HepG2 (cell line): ENCODE measurements at regions not wholly inside any gene's neighbourhood (a gene's known extent, or its start where the extent isn't known, plus 50 kb on each side); places are given as distances from the start of the nearest gene placed in this dataset.

ENCODE experiments used
- ATAC-seq: fragments of 200-7000 bp; cut with Tn5 transposase; 3 replicates; pipeline ENCODE4 v1.9.1; 2020; ENCODE audit warnings: mild to moderate bottlenecking, moderate library complexity
- BruUV-seq: library from RNA; stranded (reverse); fragments of 400-500 nt; replicated peaks from 2 replicates; lab custom pipeline; 2021; lab: Mats Ljungman, UMichigan
- CTCF ChIA-PET: fragments of 300-600 bp; formaldehyde crosslinking; extraction: SDS; loops from one replicate; lab custom pipeline; 2021; ENCODE audit warnings: low total read pairs, inconsistent platforms, low intra/inter-chr PET ratio; lab: Yijun Ruan, JAX
- POLR2A ChIA-PET: fragments of 350-600 bp; sonication (Branson Sonifier 250); formaldehyde crosslinking; loops from one replicate; lab custom pipeline; 2020; ENCODE audit warnings: antibody characterized with exemption, inconsistent platforms; lab: Yijun Ruan, JAX
- DNase-seq: peaks from one replicate; pipeline ENCODE4 v3.0.0-alpha.2; 2015; ENCODE audit warnings: low spot score
- FAIRE-seq: peaks from 3 replicates; lab custom pipeline; 2011; peaks lifted over from hg19 to GRCh38; lab: Jason Lieb, UNC
- H2AFZ ChIP-seq: one replicate; pipeline ENCODE4 v1.6.1; 2011; ENCODE audit warnings: low read length, inconsistent platforms
- H3K27ac ChIP-seq: fragments of 300-600 bp; 3 replicates; pipeline ENCODE4 v1.8.0; 2011; ENCODE audit warnings: mixed run types, mild to moderate bottlenecking, mixed read lengths, low read length, inconsistent platforms; ENCODE audit not compliant: insufficient read depth; ENCODE audit errors: extremely low read length
- H3K27me3 ChIP-seq, 2 experiments: fragments of 200-600 bp in 1 of 2; 2 replicates in 1 of 2; 3 replicates in 1 of 2; pipeline versions ENCODE4 v1.6.0 to v1.8.0; 2011; ENCODE audit warnings: low read length in 2 of 2, mild to moderate bottlenecking in 2 of 2, moderate library complexity in 2 of 2, inconsistent platforms in 1 of 2; ENCODE audit not compliant: insufficient read depth in 2 of 2, control insufficient read depth in 1 of 2
- H3K36me3 ChIP-seq, 2 experiments: fragments of 200-600 bp in 1 of 2; replicated peaks in 1 of 2; 2 replicates in 1 of 2; 3 replicates in 1 of 2; pipeline versions ENCODE4 v1.5.1 to v1.8.0; 2011; ENCODE audit warnings: low read length in 2 of 2, inconsistent platforms in 1 of 2; ENCODE audit not compliant: insufficient read depth in 2 of 2, control insufficient read depth in 1 of 2
- H3K4me1 ChIP-seq: 2 replicates; pipeline ENCODE4 v1.5.1; 2012; ENCODE audit warnings: low read length, inconsistent platforms; ENCODE audit not compliant: insufficient read depth
- H3K4me2 ChIP-seq: 2 replicates; pipeline ENCODE4 v1.6.0; 2011; ENCODE audit warnings: low read depth, low read length, inconsistent platforms
- H3K4me3 ChIP-seq, 3 experiments: fragments of 200-600 bp in 1 of 3; sonication (generic), shearing (Covaris generic) in 1 of 3; replicated peaks in 1 of 3; 2 replicates each; pipeline ENCODE4 v1.5.1; 2011 to 2016; ENCODE audit warnings: low read length in 3 of 3, inconsistent platforms in 2 of 3, low read depth in 2 of 3, mild to moderate bottlenecking in 2 of 3, control low read depth in 1 of 3, mixed read lengths in 1 of 3; ENCODE audit not compliant: insufficient read depth in 1 of 3
- H3K79me2 ChIP-seq: one replicate; pipeline ENCODE4 v1.6.1; 2011; ENCODE audit warnings: low read length, inconsistent platforms; ENCODE audit not compliant: insufficient read depth
- H3K9ac ChIP-seq: 2 replicates; pipeline ENCODE4 v1.6.0; 2011; ENCODE audit warnings: mild to moderate bottlenecking, low read depth, low read length, inconsistent platforms; ENCODE audit not compliant: insufficient read depth
- H3K9me3 ChIP-seq: 2 replicates; pipeline ENCODE4 v1.5.1; 2012; ENCODE audit warnings: mild to moderate bottlenecking, low read length
- H4K20me1 ChIP-seq: 2 replicates; pipeline ENCODE4 v1.6.0; 2011; ENCODE audit warnings: inconsistent platforms, mild to moderate bottlenecking, low read length, moderate library complexity; ENCODE audit not compliant: insufficient read depth
- LCORL ChIP-seq, 2 experiments: fragments of 450-650 bp in 1 of 2; sonication (generic) in 1 of 2; formaldehyde crosslinking in 1 of 2; IDR thresholded peaks; 2 replicates each; pipeline versions ENCODE4 v1.5.0 to v1.6.1; 2017 to 2020; ENCODE audit warnings: antibody characterized with exemption in 1 of 2, missing genetic modification reagents in 1 of 2
- NFATC3 ChIP-seq: sonication (generic); formaldehyde crosslinking; IDR thresholded peaks from 2 replicates; pipeline ENCODE4 v1.5.1; 2020; ENCODE audit warnings: mild to moderate bottlenecking, missing genetic modification reagents
- TEAD2 ChIP-seq: sonication (generic); formaldehyde crosslinking; IDR thresholded peaks from 2 replicates; pipeline ENCODE4 v1.9.0; 2021; ENCODE audit warnings: missing genetic modification reagents
- YY1 ChIP-seq: IDR thresholded peaks from 2 replicates; pipeline ENCODE4 v1.6.1; 2011; ENCODE audit warnings: low read length, low read depth, moderate library complexity, mild to moderate bottlenecking; ENCODE audit not compliant: insufficient read depth, insufficient replicate concordance
- ZNF143 ChIP-seq: sonication (generic); formaldehyde crosslinking; IDR thresholded peaks from 2 replicates; pipeline ENCODE4 v1.4.0; 2020; ENCODE audit warnings: missing genetic modification reagents
- ZNF282 ChIP-seq: fragments of 450-650 bp; IDR thresholded peaks from 2 replicates; pipeline ENCODE4 v1.6.1; 2018; ENCODE audit not compliant: partially characterized antibody
- ZNF720 ChIP-seq: sonication (generic); formaldehyde crosslinking; IDR thresholded peaks from 2 replicates; pipeline ENCODE4 v1.4.0; 2020; ENCODE audit warnings: missing genetic modification reagents
- WGBS: methylation state at CpG from one replicate; pipeline ENCODE4 v1.1.6; 2017; ENCODE audit warnings: low lambda C conversion rate; 5-methylcytosine and 5-hydroxymethylcytosine counted together
- in situ Hi-C: cut with HindIII; loops from 2 replicates; pipeline ENCODE4 v1.10.0; 2017; ENCODE audit warnings: low pct_unique_long_range_greater_than_20kb; ENCODE audit not compliant: extremely low pct_ligation_motif_present
- intact Hi-C: fragments of 100-400 bp; cut with micrococcal nuclease; formaldehyde crosslinking; loops from one replicate; pipeline ENCODE4 v1.10.0; 2022; ENCODE audit not compliant: unreplicated experiment
- TF ChIP-seq, protein P1 (sequence below): sonication (generic); formaldehyde crosslinking; IDR thresholded peaks from 2 replicates; pipeline ENCODE4 v1.4.0; 2020; ENCODE audit warnings: missing genetic modification reagents
- TF ChIP-seq, protein P2 (sequence below): sonication (generic); formaldehyde crosslinking; IDR thresholded peaks from 2 replicates; pipeline ENCODE4 v1.4.0; 2020; ENCODE audit warnings: low read depth, mild to moderate bottlenecking, missing genetic modification reagents
- TF ChIP-seq, protein P3 (sequence below): sonication (generic); formaldehyde crosslinking; IDR thresholded peaks from 2 replicates; pipeline ENCODE4 v1.5.0; 2020; ENCODE audit warnings: missing genetic modification reagents, mild to moderate bottlenecking, borderline replicate concordance
- TF ChIP-seq, protein P4 (sequence below): sonication (generic); formaldehyde crosslinking; IDR thresholded peaks from 2 replicates; pipeline ENCODE4 v1.5.1; 2020; ENCODE audit warnings: mild to moderate bottlenecking, missing genetic modification reagents, moderate library complexity
- TF ChIP-seq, protein P5 (sequence below): sonication (generic); formaldehyde crosslinking; IDR thresholded peaks from 2 replicates; pipeline ENCODE4 v1.4.0; 2020; ENCODE audit warnings: mild to moderate bottlenecking, missing genetic modification reagents

DNA sequence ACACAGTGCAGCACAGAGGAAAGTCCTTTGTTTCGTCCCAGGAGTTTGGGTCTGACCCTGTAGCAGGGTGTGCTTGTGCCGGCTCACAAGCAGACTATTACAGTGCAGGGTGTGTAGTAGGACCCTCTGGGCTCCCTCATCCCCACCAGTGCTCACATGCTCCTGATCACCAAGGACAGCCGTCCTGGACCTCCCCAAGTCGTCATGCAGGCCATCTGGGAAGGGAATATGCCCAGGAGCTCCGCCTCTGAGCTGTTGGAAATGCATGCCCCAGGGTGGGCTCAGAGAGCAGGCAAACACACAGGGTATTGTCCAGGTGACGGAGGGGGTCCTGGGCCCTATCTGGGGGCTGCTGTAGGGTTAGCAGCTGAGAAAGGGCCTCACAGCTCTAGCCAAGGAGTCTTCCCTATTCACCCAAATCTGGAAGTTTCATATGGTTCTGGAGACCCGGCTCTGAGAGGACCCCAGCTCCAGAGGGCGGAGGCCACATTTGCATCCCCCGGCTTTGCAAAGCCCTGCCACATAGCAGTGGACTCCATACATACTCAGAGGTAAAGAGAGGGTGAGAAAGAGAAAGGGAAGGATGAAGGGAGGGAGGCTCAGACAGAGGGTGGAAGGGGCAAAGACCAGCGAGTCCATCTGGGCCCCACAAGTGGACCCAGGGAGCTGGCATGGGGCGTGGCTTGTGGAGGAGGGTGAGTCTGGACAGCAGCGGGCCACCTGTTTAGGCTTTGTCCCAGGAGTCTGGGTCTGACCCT, 53.5 kb upstream of the PPP2R5C start:
- Histone ChIP-seq H3K4me2 (peak overlapping the region; percentile 97), H3K9ac (peak overlapping the region; percentile 48), H3K27ac (no peak overlapping the region), H3K36me3 (no peaks in the 10 kb centered on the region), H3K27me3 (no peaks in the 10 kb centered on the region), H3K4me1 (peaks cover 53% of the 10 kb centered on the region), H3K9me3 (no peaks in the 10 kb centered on the region), H4K20me1 (no peaks in the 10 kb centered on the region), H3K4me3 (peak overlapping the region; percentile 16 to 67 (median 48)), H2AFZ (peak overlapping the region; percentile 9), H3K79me2 (no peaks in the 10 kb centered on the region)
- peak; percentile 21 for ATAC-seq
- WGBS: 10% methylated on average over 11 of the region's 12 CpGs
- POLR2A ChIA-PET: interaction anchor here (1.0 to 2.2 kb wide), 10 partner anchors 10 to 1037 kb away, joined by 3 to 9 read pairs (median 4); no protein-coding TSS in a partner anchor
- FAIRE-seq: no peak
- in situ Hi-C loops: loop anchor here (25.0 kb wide), 1 partner anchor 379 kb away; the partner anchor contains the start of gene HSP90AA1
- CTCF ChIA-PET: interaction anchor here (1.4 to 2.0 kb wide), 3 partner anchors 63 to 253 kb away, joined by 3 to 12 read pairs (median 6); no protein-coding TSS in a partner anchor
- no peak for DNase-seq
- intact Hi-C loops: loop anchor here (1.0 to 5.0 kb wide), 3 partner anchors 63 to 389 kb away; no protein-coding TSS in a partner anchor
- BruUV-seq: no TSS peak
- TF ChIP-seq LCORL (IDR thresholded peaks at IDR 0.05) (no peak), LCORL (CRISPR knock-in tag; IDR thresholded peaks at IDR 0.05) (0 out of 2 replicates have a peak, but pooled peaks have one; percentile 24), YY1 (no peak), ZNF720 (CRISPR knock-in tag) (no peak), ZNF143 (CRISPR knock-in tag) (no peak), TEAD2 (CRISPR knock-in tag) (no peak), ZNF282 (no peak), NFATC3 (CRISPR knock-in tag) (no peak)
- TF ChIP-seq, protein P1, sequence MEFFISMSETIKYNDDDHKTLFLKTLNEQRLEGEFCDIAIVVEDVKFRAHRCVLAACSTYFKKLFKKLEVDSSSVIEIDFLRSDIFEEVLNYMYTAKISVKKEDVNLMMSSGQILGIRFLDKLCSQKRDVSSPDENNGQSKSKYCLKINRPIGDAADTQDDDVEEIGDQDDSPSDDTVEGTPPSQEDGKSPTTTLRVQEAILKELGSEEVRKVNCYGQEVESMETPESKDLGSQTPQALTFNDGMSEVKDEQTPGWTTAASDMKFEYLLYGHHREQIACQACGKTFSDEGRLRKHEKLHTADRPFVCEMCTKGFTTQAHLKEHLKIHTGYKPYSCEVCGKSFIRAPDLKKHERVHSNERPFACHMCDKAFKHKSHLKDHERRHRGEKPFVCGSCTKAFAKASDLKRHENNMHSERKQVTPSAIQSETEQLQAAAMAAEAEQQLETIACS (CRISPR knock-in tag): no peak
- TF ChIP-seq, protein P2, sequence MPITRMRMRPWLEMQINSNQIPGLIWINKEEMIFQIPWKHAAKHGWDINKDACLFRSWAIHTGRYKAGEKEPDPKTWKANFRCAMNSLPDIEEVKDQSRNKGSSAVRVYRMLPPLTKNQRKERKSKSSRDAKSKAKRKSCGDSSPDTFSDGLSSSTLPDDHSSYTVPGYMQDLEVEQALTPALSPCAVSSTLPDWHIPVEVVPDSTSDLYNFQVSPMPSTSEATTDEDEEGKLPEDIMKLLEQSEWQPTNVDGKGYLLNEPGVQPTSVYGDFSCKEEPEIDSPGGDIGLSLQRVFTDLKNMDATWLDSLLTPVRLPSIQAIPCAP: no peak
- TF ChIP-seq, protein P3, sequence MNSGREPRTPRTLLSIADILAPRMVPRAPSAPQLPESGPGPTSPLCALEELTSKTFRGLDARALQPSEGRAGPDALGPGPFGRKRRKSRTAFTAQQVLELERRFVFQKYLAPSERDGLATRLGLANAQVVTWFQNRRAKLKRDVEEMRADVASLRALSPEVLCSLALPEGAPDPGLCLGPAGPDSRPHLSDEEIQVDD (CRISPR knock-in tag): no peak
- TF ChIP-seq, protein P4, sequence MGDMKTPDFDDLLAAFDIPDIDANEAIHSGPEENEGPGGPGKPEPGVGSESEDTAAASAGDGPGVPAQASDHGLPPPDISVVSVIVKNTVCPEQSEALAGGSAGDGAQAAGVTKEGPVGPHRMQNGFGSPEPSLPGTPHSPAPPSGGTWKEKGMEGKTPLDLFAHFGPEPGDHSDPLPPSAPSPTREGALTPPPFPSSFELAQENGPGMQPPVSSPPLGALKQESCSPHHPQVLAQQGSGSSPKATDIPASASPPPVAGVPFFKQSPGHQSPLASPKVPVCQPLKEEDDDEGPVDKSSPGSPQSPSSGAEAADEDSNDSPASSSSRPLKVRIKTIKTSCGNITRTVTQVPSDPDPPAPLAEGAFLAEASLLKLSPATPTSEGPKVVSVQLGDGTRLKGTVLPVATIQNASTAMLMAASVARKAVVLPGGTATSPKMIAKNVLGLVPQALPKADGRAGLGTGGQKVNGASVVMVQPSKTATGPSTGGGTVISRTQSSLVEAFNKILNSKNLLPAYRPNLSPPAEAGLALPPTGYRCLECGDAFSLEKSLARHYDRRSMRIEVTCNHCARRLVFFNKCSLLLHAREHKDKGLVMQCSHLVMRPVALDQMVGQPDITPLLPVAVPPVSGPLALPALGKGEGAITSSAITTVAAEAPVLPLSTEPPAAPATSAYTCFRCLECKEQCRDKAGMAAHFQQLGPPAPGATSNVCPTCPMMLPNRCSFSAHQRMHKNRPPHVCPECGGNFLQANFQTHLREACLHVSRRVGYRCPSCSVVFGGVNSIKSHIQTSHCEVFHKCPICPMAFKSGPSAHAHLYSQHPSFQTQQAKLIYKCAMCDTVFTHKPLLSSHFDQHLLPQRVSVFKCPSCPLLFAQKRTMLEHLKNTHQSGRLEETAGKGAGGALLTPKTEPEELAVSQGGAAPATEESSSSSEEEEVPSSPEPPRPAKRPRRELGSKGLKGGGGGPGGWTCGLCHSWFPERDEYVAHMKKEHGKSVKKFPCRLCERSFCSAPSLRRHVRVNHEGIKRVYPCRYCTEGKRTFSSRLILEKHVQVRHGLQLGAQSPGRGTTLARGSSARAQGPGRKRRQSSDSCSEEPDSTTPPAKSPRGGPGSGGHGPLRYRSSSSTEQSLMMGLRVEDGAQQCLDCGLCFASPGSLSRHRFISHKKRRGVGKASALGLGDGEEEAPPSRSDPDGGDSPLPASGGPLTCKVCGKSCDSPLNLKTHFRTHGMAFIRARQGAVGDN (CRISPR knock-in tag): peak; percentile 13; the same call in 1 of the 2 replicates
- TF ChIP-seq, protein P5, sequence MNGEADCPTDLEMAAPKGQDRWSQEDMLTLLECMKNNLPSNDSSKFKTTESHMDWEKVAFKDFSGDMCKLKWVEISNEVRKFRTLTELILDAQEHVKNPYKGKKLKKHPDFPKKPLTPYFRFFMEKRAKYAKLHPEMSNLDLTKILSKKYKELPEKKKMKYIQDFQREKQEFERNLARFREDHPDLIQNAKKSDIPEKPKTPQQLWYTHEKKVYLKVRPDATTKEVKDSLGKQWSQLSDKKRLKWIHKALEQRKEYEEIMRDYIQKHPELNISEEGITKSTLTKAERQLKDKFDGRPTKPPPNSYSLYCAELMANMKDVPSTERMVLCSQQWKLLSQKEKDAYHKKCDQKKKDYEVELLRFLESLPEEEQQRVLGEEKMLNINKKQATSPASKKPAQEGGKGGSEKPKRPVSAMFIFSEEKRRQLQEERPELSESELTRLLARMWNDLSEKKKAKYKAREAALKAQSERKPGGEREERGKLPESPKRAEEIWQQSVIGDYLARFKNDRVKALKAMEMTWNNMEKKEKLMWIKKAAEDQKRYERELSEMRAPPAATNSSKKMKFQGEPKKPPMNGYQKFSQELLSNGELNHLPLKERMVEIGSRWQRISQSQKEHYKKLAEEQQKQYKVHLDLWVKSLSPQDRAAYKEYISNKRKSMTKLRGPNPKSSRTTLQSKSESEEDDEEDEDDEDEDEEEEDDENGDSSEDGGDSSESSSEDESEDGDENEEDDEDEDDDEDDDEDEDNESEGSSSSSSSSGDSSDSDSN (CRISPR knock-in tag): peak; percentile 5; the same call in 1 of the 2 replicates
